HFFc6 (cell line): ENCODE measurements at regions not wholly inside any gene's neighbourhood (a gene's known extent, or its start where the extent isn't known, plus 50 kb on each side); places are given as distances from the start of the nearest gene placed in this dataset.

Experiments
- DNase-seq: peaks from one replicate; pipeline ENCODE4 v3.0.0-alpha.2; 2018
- H3K27ac Mint-ChIP-seq: 2 replicates; pipeline ENCODE4 v1.8.0; 2020; ENCODE audit warnings: mild to moderate bottlenecking, mixed read lengths
- H3K27me3 Mint-ChIP-seq: 2 replicates; pipeline ENCODE4 v1.8.0; 2021; ENCODE audit warnings: mild to moderate bottlenecking, moderate library complexity, mixed read lengths; ENCODE audit not compliant: insufficient read depth
- H3K36me3 Mint-ChIP-seq: 2 replicates; pipeline ENCODE4 v1.8.0; 2021; ENCODE audit warnings: low read depth, mixed read lengths
- H3K4me1 Mint-ChIP-seq: 2 replicates; pipeline ENCODE4 v1.8.0; 2020; ENCODE audit warnings: low read depth, mixed read lengths
- H3K4me3 Mint-ChIP-seq: 2 replicates; pipeline ENCODE4 v1.8.0; 2020; ENCODE audit warnings: mild to moderate bottlenecking, moderate library complexity, mixed read lengths
- H3K9me3 Mint-ChIP-seq: 2 replicates; pipeline ENCODE4 v1.8.0; 2020; ENCODE audit warnings: mild to moderate bottlenecking, mixed read lengths
- CTCF ChIP-seq: fragments of 200-600 bp; sonication (generic); IDR thresholded peaks from 2 replicates; pipeline ENCODE4 v1.5.0; 2021; ENCODE audit warnings: antibody characterized with exemption, mild to moderate bottlenecking

GRCh38 chr7:155378959-155379871, 78.7 kb upstream of the EN2 start:
- Mint-ChIP-seq H3K4me1 (no peaks in the 10 kb centered on the region), H3K4me3 (no peak overlapping the region), H3K36me3 (no peaks in the 10 kb centered on the region), H3K27ac (no peak overlapping the region), H3K27me3 (peaks cover 67% of the 10 kb centered on the region), H3K9me3 (no peaks in the 10 kb centered on the region)
- DNase-seq, result no peak
- TF ChIP-seq CTCF, result no peak

GRCh38 chr7:155380221-155380861, 77.6 kb upstream of the EN2 start:
- no peak overlapping the region for H3K27ac Mint-ChIP-seq
- no peaks in the 10 kb centered on the region for H3K9me3 Mint-ChIP-seq
- DNase-seq, result peak; percentile 42
- H3K4me3 Mint-ChIP-seq, result no peak overlapping the region
- no peaks in the 10 kb centered on the region for H3K36me3 Mint-ChIP-seq
- H3K27me3 Mint-ChIP-seq, result peaks cover 67% of the 10 kb centered on the region
- H3K4me1 Mint-ChIP-seq, result no peaks in the 10 kb centered on the region
- peak; percentile 86 for TF ChIP-seq CTCF

- H3K27ac Mint-ChIP-seq, result no peak overlapping the region
- TF ChIP-seq CTCF, result no peak
- H3K9me3 Mint-ChIP-seq, result no peaks in the 10 kb centered on the region
- no peaks in the 10 kb centered on the region for H3K36me3 Mint-ChIP-seq
- H3K4me3 Mint-ChIP-seq, result no peak overlapping the region
- DNase-seq, result no peak
- H3K27me3 Mint-ChIP-seq, result peaks cover 61% of the 10 kb centered on the region
- no peaks in the 10 kb centered on the region for H3K4me1 Mint-ChIP-seq
These were observed 76.7 kb upstream of the EN2 start for GRCh38 chr7:155380976-155381851.

GRCh38 chr7:155381852-155382801, 75.8 kb upstream of the EN2 start:
- H3K27me3 Mint-ChIP-seq, result peaks cover 65% of the 10 kb centered on the region
- no peak for DNase-seq
- no peak for TF ChIP-seq CTCF
- no peaks in the 10 kb centered on the region for H3K36me3 Mint-ChIP-seq
- no peaks in the 10 kb centered on the region for H3K9me3 Mint-ChIP-seq
- no peaks in the 10 kb centered on the region for H3K4me1 Mint-ChIP-seq
- peak overlapping the region; percentile 54; the same call in 1 of the 2 replicates for H3K4me3 Mint-ChIP-seq
- H3K27ac Mint-ChIP-seq, result no peak overlapping the region
